Inflammatory macrophage (primary cell): ENCODE measurements at regions not wholly inside any gene's neighbourhood (a gene's known extent, or its start where the extent isn't known, plus 50 kb on each side); places are given as distances from the start of the nearest gene placed in this dataset.
"Not testable (repeated sequence)": the region's sequence is repeated elsewhere in the genome, so short reads cannot be mapped to it uniquely, and the experiment has no call there.

Source experiments
- DNase-seq, 2 donors: peaks; one replicate each; pipeline ENCODE4 v3.0.0-alpha.2; 2020 to 2022

- no peak for DNase-seq
Observed at GRCh38 chr11:103733889-103734288, 302.6 kb upstream of the DDI1 start.

DNA sequence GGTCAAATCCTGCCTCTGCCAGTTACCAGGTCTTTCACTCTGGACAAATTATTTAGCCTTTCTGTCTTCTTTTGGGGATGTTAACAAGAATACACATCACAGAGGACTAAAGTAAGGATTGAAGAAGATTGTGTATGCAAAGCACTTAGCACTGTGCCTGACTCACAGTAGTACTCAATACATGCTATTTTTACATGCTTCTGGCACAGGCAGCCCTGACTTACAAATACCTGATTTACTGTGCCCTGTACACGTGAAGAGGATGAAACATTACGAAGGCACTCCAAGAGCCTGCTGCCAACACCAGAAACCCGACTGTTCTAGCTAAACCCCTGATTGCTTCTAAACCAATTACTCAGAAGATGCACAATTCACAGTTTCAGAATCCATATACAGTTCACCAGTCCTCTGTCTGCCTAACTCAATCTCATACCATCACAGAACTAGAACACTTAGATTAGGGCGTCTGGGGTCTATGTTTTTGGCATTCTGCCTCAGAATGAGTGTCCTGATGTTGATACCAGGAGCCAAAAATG, 300.9 kb upstream of the DDI1 start:
- no peak for DNase-seq

- no peak for DNase-seq
Observed at GRCh38 chr11:103736315-103737036, 300.0 kb upstream of the DDI1 start.

DNA sequence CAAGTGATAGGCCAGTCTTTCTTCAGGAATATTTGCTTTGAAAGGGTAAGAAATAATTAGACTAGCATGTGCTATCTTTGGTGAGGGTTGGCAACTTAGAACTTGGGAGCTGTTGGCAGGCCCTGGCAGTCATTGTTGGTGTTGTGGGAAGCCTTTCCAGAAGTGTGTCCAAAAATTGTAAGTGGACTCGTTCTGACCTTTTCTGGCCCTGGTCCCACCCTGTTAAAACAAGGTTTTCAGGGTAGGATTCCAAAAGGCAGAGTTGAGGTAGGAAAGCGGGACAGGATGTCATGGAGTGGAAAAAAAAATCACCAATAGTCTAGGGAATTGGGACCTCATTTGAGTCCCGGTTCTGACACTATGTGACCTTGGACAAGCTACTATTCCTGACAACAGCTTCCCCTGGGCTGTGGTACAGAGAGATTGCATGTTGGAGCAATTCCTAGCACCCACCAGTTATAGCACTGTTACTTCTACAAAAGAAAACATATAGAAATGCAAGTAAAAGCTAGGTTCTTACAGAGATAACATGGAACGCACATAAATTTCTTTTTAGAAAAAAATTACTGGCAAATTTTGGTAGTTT, 299.3 kb upstream of the DDI1 start:
- no peak for DNase-seq

GRCh38 chr11:103737747-103738146, 298.7 kb upstream of the DDI1 start:
- no peak for DNase-seq

DNA sequence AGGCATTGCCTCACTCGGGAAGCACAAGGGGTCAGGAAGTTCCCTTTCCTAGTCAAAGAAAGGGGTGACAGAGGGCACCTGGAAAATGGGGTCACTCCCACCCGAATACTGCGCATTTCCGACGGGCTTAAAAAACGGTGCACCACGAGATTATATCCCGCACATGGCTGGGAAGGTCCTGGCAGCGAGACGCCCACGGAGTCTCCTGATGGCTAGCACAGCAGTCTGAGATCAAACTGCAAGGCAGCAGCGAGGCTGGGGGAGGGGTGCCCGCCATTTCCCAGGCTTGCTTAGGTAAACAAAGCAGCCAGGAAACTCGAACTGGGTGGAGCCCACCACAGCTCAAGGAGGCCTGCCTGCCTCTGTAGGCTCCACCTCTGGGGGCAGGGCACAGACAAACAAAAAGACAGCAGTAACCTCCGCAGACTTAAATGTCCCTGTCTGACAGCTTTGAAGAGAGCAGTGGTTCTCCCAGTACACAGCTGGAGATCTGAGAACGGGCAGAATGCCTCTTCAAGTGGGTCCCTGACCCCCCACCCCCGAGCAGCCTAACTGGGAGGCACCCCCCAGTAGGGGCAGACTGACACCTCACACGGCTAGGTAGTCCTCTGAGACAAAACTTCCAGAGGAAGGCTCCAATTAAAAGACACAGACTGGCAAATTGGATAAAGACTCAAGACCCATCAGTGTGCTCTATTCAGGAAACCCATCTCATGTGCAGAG, 297.2 kb upstream of the DDI1 start:
- DNase-seq: not testable (repeated sequence)

- no peak for DNase-seq
Observed at GRCh38 chr11:103744496-103745153, 291.8 kb upstream of the DDI1 start.

GRCh38 chr11:103749158-103749557, 287.3 kb upstream of the DDI1 start:
- DNase-seq: no peak

DNA sequence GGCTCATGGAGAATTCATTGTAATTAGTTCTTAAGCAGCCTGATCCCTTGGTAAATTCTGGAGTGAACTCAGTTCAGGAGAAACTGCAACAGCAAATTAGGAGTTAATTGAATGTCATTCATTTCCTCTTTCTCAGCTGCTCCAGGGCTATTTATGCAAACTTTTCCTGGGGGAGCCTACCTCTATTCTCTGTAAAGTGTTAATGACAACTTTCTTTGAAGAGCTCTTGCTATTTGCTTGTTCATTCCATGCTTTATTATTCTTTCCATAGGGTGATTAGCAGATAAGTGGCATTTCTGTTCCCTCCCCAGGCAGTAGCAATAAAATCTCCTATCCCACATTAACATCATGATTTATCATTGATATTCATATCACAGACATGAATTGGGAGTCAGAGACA, 267.6 kb upstream of the DDI1 start:
- no peak for DNase-seq

GRCh38 chr11:103773059-103773458, 263.4 kb upstream of the DDI1 start:
- DNase-seq: no peak

GRCh38 chr11:103773537-103773936, 262.9 kb upstream of the DDI1 start:
- no peak for DNase-seq

GRCh38 chr11:103779054-103779453, 257.4 kb upstream of the DDI1 start:
- DNase-seq: no peak

DNA sequence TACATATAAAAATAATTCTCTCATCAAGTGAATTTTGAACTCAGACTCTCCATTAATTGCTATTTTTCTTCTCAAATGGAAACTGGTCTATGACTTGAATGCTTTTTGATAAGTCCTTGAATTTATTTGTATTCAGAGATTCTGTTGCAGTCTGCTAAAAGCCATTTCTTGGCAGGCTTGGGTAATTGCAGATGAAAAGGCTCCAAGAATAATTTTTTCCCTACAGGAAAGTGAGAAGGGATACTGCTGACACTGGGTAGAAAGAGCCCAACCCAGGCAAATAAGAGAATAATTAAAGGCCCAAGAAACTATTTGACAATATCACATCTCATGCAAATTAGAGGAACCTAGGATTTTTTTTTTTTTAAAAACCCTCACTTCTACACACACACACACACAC, 246.5 kb upstream of the DDI1 start:
- no peak for DNase-seq

GRCh38 chr11:103792981-103793468, 243.4 kb upstream of the DDI1 start:
- no peak for DNase-seq

- DNase-seq: no peak
Observed at GRCh38 chr11:103794262-103794661, 242.2 kb upstream of the DDI1 start.

DNA sequence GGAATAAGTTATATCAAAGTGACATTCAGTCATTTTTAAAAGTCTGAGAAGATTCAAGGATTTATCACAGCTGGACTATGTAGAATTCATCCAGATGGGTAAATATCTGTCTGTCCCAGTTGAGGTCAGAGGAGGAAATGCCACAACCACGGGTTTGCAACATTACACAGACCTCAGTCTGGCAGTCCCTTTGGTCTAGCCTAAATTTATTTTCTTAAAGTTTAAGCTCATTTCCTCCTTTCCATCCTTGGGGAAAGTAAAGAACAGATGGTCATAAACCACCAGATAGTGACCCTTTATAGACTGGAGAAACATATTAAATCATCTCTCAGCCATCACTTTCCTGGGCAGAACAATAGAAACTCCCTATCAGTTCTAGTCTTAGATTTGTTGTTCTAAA, 238.4 kb upstream of the DDI1 start:
- no peak for DNase-seq

DNA sequence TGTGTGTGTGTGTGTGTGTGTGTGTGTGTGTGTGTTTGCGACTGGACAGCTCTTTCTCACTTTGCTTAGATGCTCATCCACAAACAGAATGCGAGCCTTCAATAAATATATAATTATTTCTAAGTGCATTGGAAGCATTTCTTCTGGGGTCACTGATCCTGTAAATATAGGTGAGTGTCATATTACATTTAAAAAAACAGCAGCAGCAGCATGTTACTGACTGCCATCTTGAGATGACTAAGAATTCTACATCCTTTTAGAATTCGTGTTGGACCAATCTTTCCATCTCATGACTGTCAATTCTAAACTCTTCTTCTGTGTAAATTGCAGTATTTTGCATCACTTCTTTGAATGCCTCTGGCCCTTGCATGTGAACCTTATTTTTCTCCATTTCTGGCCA, 238.0 kb upstream of the DDI1 start:
- DNase-seq: no peak

GRCh38 chr11:103800406-103801114, 235.9 kb upstream of the DDI1 start:
- no peak for DNase-seq

GRCh38 chr11:103803062-103803461, 233.4 kb upstream of the DDI1 start:
- no peak for DNase-seq

DNA sequence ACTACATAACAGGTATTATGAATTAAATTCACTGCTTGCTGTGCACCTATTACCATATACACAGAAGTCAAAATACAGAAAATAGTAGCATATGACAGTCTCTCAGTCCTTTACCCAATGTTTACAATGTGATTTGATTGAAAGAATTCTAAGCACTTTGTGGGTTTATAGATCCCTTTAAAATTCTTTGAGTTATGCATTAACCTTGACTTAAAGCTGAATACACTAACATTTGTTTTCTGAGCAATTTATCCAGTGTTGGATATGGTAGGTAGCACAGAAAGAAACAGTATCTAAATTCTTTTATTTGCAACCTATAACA, 230.8 kb upstream of the DDI1 start:
- DNase-seq: no peak

DNA sequence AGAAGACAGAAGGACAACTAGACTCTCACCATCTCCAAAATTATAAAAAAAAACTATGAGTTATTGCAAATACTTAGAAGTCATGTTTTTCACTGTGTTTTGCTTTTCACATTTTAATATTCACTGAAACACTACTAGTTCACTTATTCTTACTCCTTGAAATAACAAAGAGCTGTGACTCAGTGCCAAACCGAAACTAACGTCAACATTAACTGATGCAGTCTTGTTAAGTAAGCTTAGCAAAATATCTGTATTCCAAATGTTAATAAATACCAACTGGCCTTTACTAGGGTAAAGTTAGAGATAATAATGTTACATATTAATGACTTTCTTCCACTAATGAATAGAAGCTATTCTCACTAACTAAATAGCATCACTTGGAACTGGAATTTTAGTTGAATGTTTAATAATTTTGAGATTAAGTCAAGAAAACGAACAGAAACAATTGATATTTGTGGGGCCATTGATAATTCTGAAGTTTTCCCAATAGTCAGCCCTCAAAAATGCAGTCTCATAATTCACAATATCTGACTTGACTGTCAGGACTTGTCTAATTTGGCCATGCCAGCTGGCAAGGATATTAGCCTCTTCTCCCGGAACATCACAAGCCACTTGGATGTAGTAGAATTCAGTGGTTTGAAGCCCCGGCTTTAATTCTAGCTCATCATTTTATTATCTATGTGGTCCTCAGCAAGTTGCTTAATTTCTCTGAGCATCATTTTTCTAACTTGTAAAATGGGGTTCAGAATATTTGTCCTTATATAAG, 230.1 kb upstream of the DDI1 start:
- DNase-seq: no peak

- DNase-seq: no peak
Observed at GRCh38 chr11:103807806-103808205, 228.6 kb upstream of the DDI1 start.
